ENCODE measurements at regions not wholly inside any gene's neighbourhood (a gene's known extent, or its start where the extent isn't known, plus 50 kb on each side); places are given as distances from the start of the nearest gene placed in this dataset.

- DNase-seq (ENCODE audit: low read depth), result no peak
These were observed 707.2 kb upstream of the CELF2 start for GRCh38 chr10:10310498-10310897.

- no peak for DNase-seq (ENCODE audit: low read depth)
These were observed 705.7 kb upstream of the CELF2 start for GRCh38 chr10:10311966-10312365.

- DNase-seq (ENCODE audit: low read depth), result no peak
These were observed 704.4 kb upstream of the CELF2 start for GRCh38 chr10:10313149-10313835.

GRCh38 chr10:10314626-10315025, 703.0 kb upstream of the CELF2 start:
- DNase-seq (ENCODE audit: low read depth), result no peak

- no peak for DNase-seq (ENCODE audit: low read depth)
These were observed 701.7 kb upstream of the CELF2 start for GRCh38 chr10:10315989-10316388.

GRCh38 chr10:10317151-10317550, 700.5 kb upstream of the CELF2 start:
- no peak for DNase-seq (ENCODE audit: low read depth)

GRCh38 chr10:10318856-10319255, 698.8 kb upstream of the CELF2 start:
- no peak for DNase-seq (ENCODE audit: low read depth)

- no peak for DNase-seq (ENCODE audit: low read depth)
These were observed 696.7 kb upstream of the CELF2 start for GRCh38 chr10:10320956-10321355.

GRCh38 chr10:10326116-10326515, 691.6 kb upstream of the CELF2 start:
- DNase-seq (ENCODE audit: low read depth), result no peak

GRCh38 chr10:10327934-10328333, 689.7 kb upstream of the CELF2 start:
- DNase-seq (ENCODE audit: low read depth), result no peak

GRCh38 chr10:10330418-10330817, 687.3 kb upstream of the CELF2 start:
- no peak for DNase-seq (ENCODE audit: low read depth)

GRCh38 chr10:10332786-10333185, 684.9 kb upstream of the CELF2 start:
- no peak for DNase-seq (ENCODE audit: low read depth)

GRCh38 chr10:10333622-10334021, 684.0 kb upstream of the CELF2 start:
- no peak for DNase-seq (ENCODE audit: low read depth)

GRCh38 chr10:10338339-10338738, 679.3 kb upstream of the CELF2 start:
- no peak for DNase-seq (ENCODE audit: low read depth)

GRCh38 chr10:10346390-10347150, 671.1 kb upstream of the CELF2 start:
- no peak for DNase-seq (ENCODE audit: low read depth)

GRCh38 chr10:10350050-10350449, 667.6 kb upstream of the CELF2 start:
- no peak for DNase-seq (ENCODE audit: low read depth)

- DNase-seq (ENCODE audit: low read depth), result no peak
These were observed 666.2 kb upstream of the CELF2 start for GRCh38 chr10:10351451-10351850.

GRCh38 chr10:10353326-10353868, 664.3 kb upstream of the CELF2 start:
- DNase-seq (ENCODE audit: low read depth), result no peak

- no peak for DNase-seq (ENCODE audit: low read depth)
These were observed 658.4 kb upstream of the CELF2 start for GRCh38 chr10:10359263-10359662.

GRCh38 chr10:10361301-10361885, 656.3 kb upstream of the CELF2 start:
- DNase-seq (ENCODE audit: low read depth), result no peak

- DNase-seq (ENCODE audit: low read depth), result no peak
These were observed 654.9 kb upstream of the CELF2 start for GRCh38 chr10:10362800-10363199.

- no peak for DNase-seq (ENCODE audit: low read depth)
These were observed 654.5 kb upstream of the CELF2 start for GRCh38 chr10:10363217-10363616.

GRCh38 chr10:10364902-10365301, 652.8 kb upstream of the CELF2 start:
- DNase-seq (ENCODE audit: low read depth), result no peak

All from activated gamma-delta T cell treated with anti-CD3 and anti-CD28 coated beads, Interleukin-2, amount 50 U/mL, for 16 hours (primary cell).